Esophagus muscularis mucosa (tissue), 4 donors: ENCODE measurements at regions not wholly inside any gene's neighbourhood (a gene's known extent, or its start where the extent isn't known, plus 50 kb on each side); places are given as distances from the start of the nearest gene placed in this dataset.

Experiments
- DNase-seq: peaks from one replicate; pipeline ENCODE4 v3.0.0-alpha.2; 2017; ENCODE audit errors: extremely low spot score
- H3K27ac ChIP-seq, 4 donors: fragments of 200-600 bp; sonication (generic); replicated peaks in 1 of 4; 1 replicate in 3 of 4; 2 replicates in 1 of 4; pipeline ENCODE4 v1.5.1; 2016 to 2019; ENCODE audit warnings: mild to moderate bottlenecking in 1 of 4
- H3K27me3 ChIP-seq, 4 donors: fragments of 200-600 bp; sonication (generic); one replicate each; pipeline versions ENCODE4 v1.5.1 to v1.6.0; 2016 to 2019
- H3K36me3 ChIP-seq, 4 donors: fragments of 200-600 bp; sonication (generic); one replicate each; pipeline ENCODE4 v1.5.1; 2016 to 2019
- H3K4me1 ChIP-seq, 4 donors: fragments of 200-600 bp; sonication (generic); one replicate each; pipeline ENCODE4 v1.5.1; 2016 to 2019
- H3K4me3 ChIP-seq, 4 donors: fragments of 200-600 bp; sonication (generic); 1 replicate in 2 of 4; 2 replicates in 2 of 4; pipeline ENCODE4 v1.5.1; 2016 to 2019; ENCODE audit warnings: mild to moderate bottlenecking in 4 of 4, moderate library complexity in 1 of 4
- H3K9me3 ChIP-seq, 4 donors: fragments of 200-600 bp; sonication (generic); 1 replicate in 3 of 4; 2 replicates in 1 of 4; pipeline ENCODE4 v1.5.1; 2016 to 2019
- EP300 ChIP-seq: sonication (generic); formaldehyde crosslinking; IDR thresholded peaks from one replicate; pipeline ENCODE4 v1.6.1; 2017; ENCODE audit warnings: antibody characterized with exemption
- POLR2A ChIP-seq: fragments of 450-650 bp; IDR thresholded peaks from one replicate; pipeline ENCODE4 v1.6.1; 2017; ENCODE audit warnings: antibody characterized with exemption, moderate library complexity, mild to moderate bottlenecking, low read depth
- POLR2AphosphoS5 ChIP-seq, 2 donors: sonication (generic); formaldehyde crosslinking; IDR thresholded peaks; one replicate each; pipeline ENCODE4 v1.6.1; 2017; ENCODE audit warnings: antibody characterized with exemption in 2 of 2
- WGBS: methylation state at CpG from one replicate; pipeline ENCODE4 v1.1.5; 2018; 5-methylcytosine and 5-hydroxymethylcytosine counted together
- intact Hi-C: fragments of 100-400 bp; cut with DNase I; formaldehyde crosslinking; loops from one replicate; pipeline ENCODE4 v1.15.1; 2023
- TF ChIP-seq, protein P1 (sequence below), 3 experiments: fragments of 200-600 bp in 2 of 3; fragments of 450-650 bp in 1 of 3; sonication (generic) in 2 of 3; IDR thresholded peaks; one replicate each; pipeline ENCODE4 v1.5.1; 2017 to 2019; ENCODE audit warnings: antibody characterized with exemption in 3 of 3, mild to moderate bottlenecking in 2 of 3, moderate library complexity in 1 of 3

DNA sequence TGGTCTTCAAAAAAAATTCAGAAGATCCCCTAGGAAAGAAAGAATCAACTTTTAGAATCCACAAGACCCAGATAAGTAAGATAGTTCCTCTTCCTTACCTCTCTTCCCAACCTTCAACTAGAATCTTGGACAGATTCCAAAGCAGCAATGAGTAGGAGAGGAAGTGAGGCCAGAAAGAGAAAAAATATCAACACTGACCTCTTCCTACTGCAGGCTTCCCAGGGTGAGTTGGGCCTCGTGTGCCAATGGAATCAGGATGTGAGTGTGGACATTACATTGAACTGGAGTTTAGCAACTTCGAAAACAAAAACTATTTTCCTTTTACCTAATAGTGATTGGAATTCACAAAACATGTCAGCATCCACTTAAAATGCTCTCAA, 102.5 kb upstream of the PIEZO2 start:
- 53% methylated on average over 2 of the region's 2 CpGs for WGBS
- intact Hi-C loops, result no loop called here
- TF ChIP-seq EP300 (no peak), POLR2AphosphoS5 (IDR thresholded peaks at IDR 0.05) (no peak), POLR2A (no peak)
- TF ChIP-seq, protein P1, sequence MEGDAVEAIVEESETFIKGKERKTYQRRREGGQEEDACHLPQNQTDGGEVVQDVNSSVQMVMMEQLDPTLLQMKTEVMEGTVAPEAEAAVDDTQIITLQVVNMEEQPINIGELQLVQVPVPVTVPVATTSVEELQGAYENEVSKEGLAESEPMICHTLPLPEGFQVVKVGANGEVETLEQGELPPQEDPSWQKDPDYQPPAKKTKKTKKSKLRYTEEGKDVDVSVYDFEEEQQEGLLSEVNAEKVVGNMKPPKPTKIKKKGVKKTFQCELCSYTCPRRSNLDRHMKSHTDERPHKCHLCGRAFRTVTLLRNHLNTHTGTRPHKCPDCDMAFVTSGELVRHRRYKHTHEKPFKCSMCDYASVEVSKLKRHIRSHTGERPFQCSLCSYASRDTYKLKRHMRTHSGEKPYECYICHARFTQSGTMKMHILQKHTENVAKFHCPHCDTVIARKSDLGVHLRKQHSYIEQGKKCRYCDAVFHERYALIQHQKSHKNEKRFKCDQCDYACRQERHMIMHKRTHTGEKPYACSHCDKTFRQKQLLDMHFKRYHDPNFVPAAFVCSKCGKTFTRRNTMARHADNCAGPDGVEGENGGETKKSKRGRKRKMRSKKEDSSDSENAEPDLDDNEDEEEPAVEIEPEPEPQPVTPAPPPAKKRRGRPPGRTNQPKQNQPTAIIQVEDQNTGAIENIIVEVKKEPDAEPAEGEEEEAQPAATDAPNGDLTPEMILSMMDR (IDR thresholded peaks at IDR 0.05), result no peak
- no peak for DNase-seq
- Histone ChIP-seq H3K4me3 (no peak overlapping the region), H3K9me3 (peaks cover 0 to 4% (median 0%) of the 10 kb centered on the region in 4 donors), H3K36me3 (no peaks in the 10 kb centered on the region), H3K4me1 (no peaks in the 10 kb centered on the region), H3K27me3 (no peaks in the 10 kb centered on the region), H3K27ac (no peak overlapping the region)

DNA sequence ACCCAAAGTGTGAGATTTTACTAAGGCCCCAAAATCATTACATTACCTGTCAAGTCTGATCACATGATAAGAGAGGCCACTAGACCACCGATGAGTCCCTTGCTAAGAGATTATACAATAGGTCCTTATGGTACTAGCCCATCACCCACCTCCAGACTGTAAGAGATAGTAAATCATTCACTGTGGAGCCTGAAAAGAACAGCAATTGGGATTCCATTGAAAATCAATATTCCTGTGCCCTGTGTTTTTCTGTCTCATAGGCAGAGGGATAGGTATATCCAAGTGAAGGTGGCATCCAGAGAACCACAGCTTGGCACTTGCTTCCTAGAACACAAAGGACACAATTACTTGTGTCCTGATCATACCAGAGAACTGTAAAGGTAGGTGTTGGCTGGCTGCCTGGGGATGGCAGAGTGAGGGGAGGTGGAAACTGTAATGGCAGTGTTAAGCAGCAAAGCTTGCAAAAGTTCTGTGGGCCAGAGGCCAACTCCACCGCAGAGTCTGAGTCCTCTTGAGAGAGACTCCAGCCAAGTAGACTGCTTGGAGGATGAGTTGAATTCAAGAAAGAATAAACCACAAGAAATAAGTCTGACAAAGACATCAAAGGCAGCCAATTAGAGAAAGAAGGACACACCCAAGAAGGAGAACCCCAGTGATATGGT, 102.0 kb upstream of the PIEZO2 start:
- H3K27me3 ChIP-seq, result no peaks in the 10 kb centered on the region
- no peak for DNase-seq
- H3K36me3 ChIP-seq, result no peaks in the 10 kb centered on the region
- 59% methylated on average over 2 of the region's 2 CpGs for WGBS
- intact Hi-C loops, result no loop called here
- no peak overlapping the region for H3K27ac ChIP-seq
- no peaks in the 10 kb centered on the region for H3K4me1 ChIP-seq
- no peak overlapping the region for H3K4me3 ChIP-seq
- peaks cover 0 to 4% (median 0%) of the 10 kb centered on the region in 4 donors for H3K9me3 ChIP-seq
- TF ChIP-seq EP300, result no peak
- TF ChIP-seq POLR2A, result no peak
- TF ChIP-seq, protein P1 (IDR thresholded peaks at IDR 0.05), result no peak
- no peak for TF ChIP-seq POLR2AphosphoS5 (IDR thresholded peaks at IDR 0.05)

DNA sequence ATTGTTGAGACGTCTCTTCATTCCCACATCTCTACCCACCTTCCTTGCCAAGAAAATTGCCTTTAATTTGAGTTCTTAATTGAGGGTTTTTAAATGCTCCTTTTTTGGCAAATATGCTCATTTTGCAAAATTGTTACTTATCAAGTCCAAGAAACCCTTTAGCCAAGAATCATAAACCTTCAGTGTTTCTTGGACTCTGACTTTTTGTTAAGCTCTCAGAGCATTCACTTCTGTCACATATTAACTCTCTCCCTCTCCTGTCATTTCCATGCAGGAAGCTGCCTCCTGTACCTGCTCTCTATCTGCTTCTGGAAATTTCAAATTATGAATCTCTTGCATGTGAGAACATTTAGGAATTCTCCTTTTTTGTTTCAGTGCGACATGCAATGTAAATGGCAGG, 100.0 kb upstream of the PIEZO2 start:
- Histone ChIP-seq H3K4me1 (no peaks in the 10 kb centered on the region), H3K27ac (no peak overlapping the region), H3K27me3 (no peaks in the 10 kb centered on the region), H3K36me3 (no peaks in the 10 kb centered on the region), H3K9me3 (peaks cover 0 to 4% (median 0%) of the 10 kb centered on the region in 4 donors), H3K4me3 (no peak overlapping the region)
- intact Hi-C loops, result no loop called here
- no peak for DNase-seq
- WGBS, result 86% methylated on average over 2 of the region's 2 CpGs
- TF ChIP-seq, protein P1 (IDR thresholded peaks at IDR 0.05), result no peak
- TF ChIP-seq POLR2A, result no peak
- no peak for TF ChIP-seq POLR2AphosphoS5 (IDR thresholded peaks at IDR 0.05)
- TF ChIP-seq EP300, result no peak

GRCh38 chr18:11247381-11247970, 98.1 kb upstream of the PIEZO2 start:
- no peaks in the 10 kb centered on the region for H3K36me3 ChIP-seq
- no peak overlapping the region for H3K4me3 ChIP-seq
- H3K27me3 ChIP-seq, result no peaks in the 10 kb centered on the region
- no peak overlapping the region for H3K27ac ChIP-seq
- no peaks in the 10 kb centered on the region for H3K4me1 ChIP-seq
- intact Hi-C loops, result no loop called here
- TF ChIP-seq, protein P1 (IDR thresholded peaks at IDR 0.05), result no peak
- TF ChIP-seq EP300 (no peak), POLR2A (no peak), POLR2AphosphoS5 (IDR thresholded peaks at IDR 0.05) (no peak)
- DNase-seq, result no peak
- H3K9me3 ChIP-seq, result peaks cover 0 to 4% (median 0%) of the 10 kb centered on the region in 4 donors
